Tibial nerve (tissue), 4 donors: ENCODE measurements at regions not wholly inside any gene's neighbourhood (a gene's known extent, or its start where the extent isn't known, plus 50 kb on each side); places are given as distances from the start of the nearest gene placed in this dataset.

ENCODE experiments used
- EP300 ChIP-seq, 2 donors: sonication (generic); formaldehyde crosslinking; IDR thresholded peaks; one replicate each; pipeline ENCODE4 v1.6.1; 2017; ENCODE audit warnings: antibody characterized with exemption in 2 of 2, mild to moderate bottlenecking in 1 of 2
- POLR2A ChIP-seq, 2 donors: fragments of 450-650 bp; IDR thresholded peaks; one replicate each; pipeline ENCODE4 v1.6.1; 2017; ENCODE audit warnings: antibody characterized with exemption in 2 of 2, mild to moderate bottlenecking in 2 of 2, moderate library complexity in 2 of 2
- TF ChIP-seq, protein P1 (sequence below), 5 experiments: fragments of 200-600 bp in 3 of 5; fragments of 450-650 bp in 2 of 5; sonication (generic) in 3 of 5; IDR thresholded peaks; one replicate each; pipeline ENCODE4 v1.5.1; 2016 to 2019; ENCODE audit warnings: antibody characterized with exemption in 5 of 5, mild to moderate bottlenecking in 3 of 5, moderate library complexity in 2 of 5

GRCh38 chr12:25421651-25422167 lies 131.4 kb downstream of the LMNTD1 start:
- no peak for TF ChIP-seq POLR2A (IDR thresholded peaks at IDR 0.05)
- TF ChIP-seq, protein P1, sequence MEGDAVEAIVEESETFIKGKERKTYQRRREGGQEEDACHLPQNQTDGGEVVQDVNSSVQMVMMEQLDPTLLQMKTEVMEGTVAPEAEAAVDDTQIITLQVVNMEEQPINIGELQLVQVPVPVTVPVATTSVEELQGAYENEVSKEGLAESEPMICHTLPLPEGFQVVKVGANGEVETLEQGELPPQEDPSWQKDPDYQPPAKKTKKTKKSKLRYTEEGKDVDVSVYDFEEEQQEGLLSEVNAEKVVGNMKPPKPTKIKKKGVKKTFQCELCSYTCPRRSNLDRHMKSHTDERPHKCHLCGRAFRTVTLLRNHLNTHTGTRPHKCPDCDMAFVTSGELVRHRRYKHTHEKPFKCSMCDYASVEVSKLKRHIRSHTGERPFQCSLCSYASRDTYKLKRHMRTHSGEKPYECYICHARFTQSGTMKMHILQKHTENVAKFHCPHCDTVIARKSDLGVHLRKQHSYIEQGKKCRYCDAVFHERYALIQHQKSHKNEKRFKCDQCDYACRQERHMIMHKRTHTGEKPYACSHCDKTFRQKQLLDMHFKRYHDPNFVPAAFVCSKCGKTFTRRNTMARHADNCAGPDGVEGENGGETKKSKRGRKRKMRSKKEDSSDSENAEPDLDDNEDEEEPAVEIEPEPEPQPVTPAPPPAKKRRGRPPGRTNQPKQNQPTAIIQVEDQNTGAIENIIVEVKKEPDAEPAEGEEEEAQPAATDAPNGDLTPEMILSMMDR (IDR thresholded peaks at IDR 0.05) = no peak
- no peak for TF ChIP-seq EP300 (IDR thresholded peaks at IDR 0.05)
